Panc1 (cell line): ENCODE measurements at regions not wholly inside any gene's neighbourhood (a gene's known extent, or its start where the extent isn't known, plus 50 kb on each side); places are given as distances from the start of the nearest gene placed in this dataset.

ENCODE experiments used
- CTCF ChIP-seq: fragments of 450-650 bp; IDR thresholded peaks from 2 replicates; pipeline ENCODE4 v1.5.1; 2017; ENCODE audit warnings: mild to moderate bottlenecking
- TCF7L2 ChIP-seq: IDR thresholded peaks from 2 replicates; pipeline ENCODE4 v1.6.1; 2011; ENCODE audit warnings: mild to moderate bottlenecking, low read depth, low read length, inconsistent platforms

DNA sequence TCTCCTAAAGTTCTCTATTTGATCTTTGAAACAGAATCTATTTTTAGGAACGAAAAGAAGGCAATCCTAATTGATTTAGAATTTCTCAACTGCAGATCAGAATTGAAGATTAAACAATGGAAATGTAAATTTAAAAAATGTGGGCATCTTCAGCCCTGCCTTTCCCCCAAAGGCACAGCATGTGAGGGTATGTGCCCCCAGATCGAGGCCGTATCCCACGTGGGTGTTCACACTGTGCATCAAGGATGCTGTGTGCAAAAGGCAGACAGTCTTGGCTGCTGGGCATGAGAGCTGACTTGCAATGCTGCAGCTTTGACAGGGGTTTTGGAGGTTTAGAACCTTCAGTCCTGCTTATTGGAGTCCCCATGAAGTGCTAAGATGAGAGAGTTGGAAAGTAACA is 346.3 kb downstream of the VRK1 start:
- TF ChIP-seq CTCF (no peak), TCF7L2 (no peak)
